ENCODE measurements at regions not wholly inside any gene's neighbourhood (a gene's known extent, or its start where the extent isn't known, plus 50 kb on each side); places are given as distances from the start of the nearest gene placed in this dataset.

DNA sequence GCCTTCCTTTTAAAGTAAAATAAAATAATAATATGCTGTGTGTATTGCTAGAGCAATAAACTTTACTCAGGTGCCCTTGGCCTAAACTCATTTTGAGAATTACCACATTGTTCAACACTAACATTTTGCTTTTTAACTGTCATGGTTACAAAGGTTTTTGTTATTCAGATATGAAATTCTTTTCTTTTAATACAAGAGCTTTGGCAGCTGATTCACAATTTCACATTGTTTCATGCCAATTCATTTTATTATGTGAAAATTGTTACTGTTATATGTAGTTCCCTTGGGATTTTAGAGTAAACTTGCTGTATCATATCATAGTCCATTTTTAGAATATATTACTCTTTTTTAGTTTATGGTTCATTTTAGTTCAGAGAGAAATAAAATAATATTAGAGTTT lies 65.8 kb upstream of the ZNF804A start:
- no peak for DNase-seq (ENCODE audit: low read depth in 2 of 2)
- no peak overlapping the region for H3K4me3 ChIP-seq (replicated peaks in 1 of 2; ENCODE audit: low read depth in 2 of 2, low read length in 2 of 2)
- TF ChIP-seq, protein P1, sequence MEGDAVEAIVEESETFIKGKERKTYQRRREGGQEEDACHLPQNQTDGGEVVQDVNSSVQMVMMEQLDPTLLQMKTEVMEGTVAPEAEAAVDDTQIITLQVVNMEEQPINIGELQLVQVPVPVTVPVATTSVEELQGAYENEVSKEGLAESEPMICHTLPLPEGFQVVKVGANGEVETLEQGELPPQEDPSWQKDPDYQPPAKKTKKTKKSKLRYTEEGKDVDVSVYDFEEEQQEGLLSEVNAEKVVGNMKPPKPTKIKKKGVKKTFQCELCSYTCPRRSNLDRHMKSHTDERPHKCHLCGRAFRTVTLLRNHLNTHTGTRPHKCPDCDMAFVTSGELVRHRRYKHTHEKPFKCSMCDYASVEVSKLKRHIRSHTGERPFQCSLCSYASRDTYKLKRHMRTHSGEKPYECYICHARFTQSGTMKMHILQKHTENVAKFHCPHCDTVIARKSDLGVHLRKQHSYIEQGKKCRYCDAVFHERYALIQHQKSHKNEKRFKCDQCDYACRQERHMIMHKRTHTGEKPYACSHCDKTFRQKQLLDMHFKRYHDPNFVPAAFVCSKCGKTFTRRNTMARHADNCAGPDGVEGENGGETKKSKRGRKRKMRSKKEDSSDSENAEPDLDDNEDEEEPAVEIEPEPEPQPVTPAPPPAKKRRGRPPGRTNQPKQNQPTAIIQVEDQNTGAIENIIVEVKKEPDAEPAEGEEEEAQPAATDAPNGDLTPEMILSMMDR (IDR thresholded peaks at IDR 0.05; ENCODE audit: low read depth, low read length), result no peak

DNA sequence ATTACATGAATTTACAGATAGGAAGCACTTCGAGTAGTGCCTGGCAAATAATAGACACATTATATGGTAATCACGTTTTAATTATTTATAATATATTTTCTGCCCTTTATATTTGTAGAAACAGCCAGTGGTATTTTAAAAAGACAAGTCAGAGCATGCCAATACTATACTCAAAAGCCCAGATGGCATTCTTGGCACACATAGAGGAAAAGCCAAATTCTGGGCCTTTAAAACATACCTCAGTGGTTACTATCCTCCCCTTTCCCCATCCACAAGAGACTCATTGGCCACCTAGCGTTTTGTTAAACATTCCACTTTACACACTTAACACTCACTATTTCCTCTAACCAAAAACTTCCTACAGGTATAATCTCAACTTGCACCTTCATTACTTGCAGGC lies 63.3 kb upstream of the ZNF804A start:
- TF ChIP-seq, protein P1 (IDR thresholded peaks at IDR 0.05; ENCODE audit: low read depth, low read length), result no peak
- H3K4me3 ChIP-seq (replicated peaks in 1 of 2; ENCODE audit: low read depth in 2 of 2, low read length in 2 of 2), result no peak overlapping the region
- no peak for DNase-seq (ENCODE audit: low read depth in 2 of 2)

DNA sequence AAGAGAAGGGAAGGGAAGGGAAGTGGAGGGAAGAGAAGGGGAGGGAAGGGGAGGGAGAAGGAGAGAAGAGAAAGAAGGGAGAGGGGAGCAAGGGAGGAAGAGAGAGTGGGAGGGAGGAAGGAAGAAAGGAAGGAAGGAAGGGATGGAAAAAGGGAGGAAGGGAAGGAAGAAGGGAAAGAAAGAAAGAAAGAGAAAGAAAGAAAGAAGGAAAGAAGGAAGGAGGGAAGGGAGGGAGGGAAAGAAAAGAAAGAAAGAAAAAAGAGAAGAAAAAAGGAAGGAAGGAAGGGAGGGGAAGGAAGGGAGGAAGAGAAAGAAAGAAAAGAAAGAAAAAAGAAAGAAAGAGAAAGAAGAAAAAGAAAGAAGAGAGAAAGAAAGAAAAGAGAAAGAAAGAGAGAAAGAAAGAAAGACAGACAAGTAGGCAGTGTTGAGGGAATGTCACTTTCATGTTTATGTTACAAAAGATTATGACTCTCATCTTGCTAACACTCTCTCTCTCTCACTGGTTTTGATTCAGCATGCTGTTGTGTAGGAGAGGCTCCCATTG lies 58.0 kb upstream of the ZNF804A start:
- no peak for DNase-seq (ENCODE audit: low read depth in 2 of 2)
- TF ChIP-seq, protein P1 (IDR thresholded peaks at IDR 0.05; ENCODE audit: low read depth, low read length), result no peak
- no peak overlapping the region for H3K4me3 ChIP-seq (replicated peaks in 1 of 2; ENCODE audit: low read depth in 2 of 2, low read length in 2 of 2)

DNA sequence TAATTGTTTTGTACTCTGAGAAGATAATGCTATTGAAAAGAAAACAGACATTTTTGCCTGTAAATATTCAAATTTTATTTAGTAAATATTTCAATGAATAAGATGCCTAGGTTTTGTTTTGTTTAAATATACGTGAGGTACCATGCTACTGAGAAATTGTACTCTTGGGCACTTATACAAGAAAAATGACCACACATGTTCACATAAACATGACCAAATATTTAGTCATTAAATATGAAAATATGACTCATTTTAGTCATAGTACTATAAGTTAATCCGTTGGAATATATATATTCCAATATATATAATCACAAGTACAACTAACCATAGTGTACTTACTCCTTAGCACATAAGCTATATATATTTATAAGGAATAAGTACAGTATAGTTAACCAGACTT lies 56.7 kb upstream of the ZNF804A start:
- TF ChIP-seq, protein P1 (IDR thresholded peaks at IDR 0.05; ENCODE audit: low read depth, low read length), result no peak
- H3K4me3 ChIP-seq (replicated peaks in 1 of 2; ENCODE audit: low read depth in 2 of 2, low read length in 2 of 2), result no peak overlapping the region
- no peak for DNase-seq (ENCODE audit: low read depth in 2 of 2)

DNA sequence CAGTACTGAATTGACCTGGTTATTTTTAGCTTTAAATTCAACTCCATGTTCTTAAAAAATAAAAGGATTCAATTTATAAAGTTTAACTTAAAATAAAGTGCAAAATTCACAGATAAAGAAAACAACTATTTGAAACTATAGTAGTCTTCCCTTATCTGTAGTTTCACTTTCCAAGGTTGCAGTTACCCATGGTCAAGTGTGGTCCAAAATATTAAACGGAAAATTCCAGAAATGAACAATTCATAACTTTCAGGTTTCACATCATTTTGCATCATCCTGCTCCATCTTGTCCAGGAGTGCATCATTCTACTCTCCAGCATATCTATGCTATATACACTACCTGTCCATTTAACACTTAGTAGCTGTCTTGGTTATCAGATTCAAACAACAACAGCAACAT lies 54.5 kb upstream of the ZNF804A start:
- H3K4me3 ChIP-seq (replicated peaks in 1 of 2; ENCODE audit: low read depth in 2 of 2, low read length in 2 of 2), result no peak overlapping the region
- TF ChIP-seq, protein P1 (IDR thresholded peaks at IDR 0.05; ENCODE audit: low read depth, low read length), result no peak
- no peak for DNase-seq (ENCODE audit: low read depth in 2 of 2)
